Neutrophil (primary cell): ENCODE measurements at regions not wholly inside any gene's neighbourhood (a gene's known extent, or its start where the extent isn't known, plus 50 kb on each side); places are given as distances from the start of the nearest gene placed in this dataset.

Experiments used
- H3K27ac ChIP-seq: fragments of 200-600 bp; sonication (generic); 2 replicates; pipeline ENCODE4 v1.5.1; 2016; ENCODE audit warnings: mild to moderate bottlenecking, moderate library complexity
- H3K27me3 ChIP-seq: fragments of 200-600 bp; sonication (generic); 2 replicates; pipeline ENCODE4 v1.6.0; 2016; ENCODE audit warnings: mild to moderate bottlenecking
- H3K36me3 ChIP-seq: fragments of 200-600 bp; sonication (generic); 2 replicates; pipeline ENCODE4 v1.5.1; 2017
- H3K4me1 ChIP-seq, 2 experiments: fragments of 200-600 bp in 1 of 2; sonication (generic) in 1 of 2; 1 replicate in 1 of 2; 2 replicates in 1 of 2; pipeline versions ENCODE4 v1.5.1 to v1.6.1; 2013 to 2016; ENCODE audit warnings: low read depth in 1 of 2, low read length in 1 of 2, mild to moderate bottlenecking in 1 of 2, moderate library complexity in 1 of 2; ENCODE audit not compliant: control insufficient read depth in 1 of 2, insufficient read depth in 1 of 2
- H3K4me3 ChIP-seq, 2 experiments: fragments of 200-600 bp in 1 of 2; sonication (generic) in 1 of 2; 1 replicate in 1 of 2; 2 replicates in 1 of 2; pipeline ENCODE4 v1.5.1; 2013 to 2016; ENCODE audit warnings: low read depth in 1 of 2, low read length in 1 of 2, mild to moderate bottlenecking in 1 of 2, moderate library complexity in 1 of 2
- H3K9me3 ChIP-seq: fragments of 200-600 bp; sonication (generic); 2 replicates; pipeline ENCODE4 v1.5.1; 2016
- TF ChIP-seq, protein P1 (sequence below): fragments of 200-600 bp; sonication (generic); IDR thresholded peaks from 2 replicates; pipeline ENCODE4 v1.5.1; 2016; ENCODE audit warnings: antibody characterized with exemption

GRCh38 chr21:35974775-35975174, 85.6 kb downstream of the SETD4 start:
- Histone ChIP-seq H3K27me3 (peaks cover 25% of the 10 kb centered on the region), H3K4me3 (no peak overlapping the region), H3K27ac (no peak overlapping the region), H3K4me1 (no peaks in the 10 kb centered on the region), H3K36me3 (no peaks in the 10 kb centered on the region), H3K9me3 (no peaks in the 10 kb centered on the region)
- TF ChIP-seq, protein P1, sequence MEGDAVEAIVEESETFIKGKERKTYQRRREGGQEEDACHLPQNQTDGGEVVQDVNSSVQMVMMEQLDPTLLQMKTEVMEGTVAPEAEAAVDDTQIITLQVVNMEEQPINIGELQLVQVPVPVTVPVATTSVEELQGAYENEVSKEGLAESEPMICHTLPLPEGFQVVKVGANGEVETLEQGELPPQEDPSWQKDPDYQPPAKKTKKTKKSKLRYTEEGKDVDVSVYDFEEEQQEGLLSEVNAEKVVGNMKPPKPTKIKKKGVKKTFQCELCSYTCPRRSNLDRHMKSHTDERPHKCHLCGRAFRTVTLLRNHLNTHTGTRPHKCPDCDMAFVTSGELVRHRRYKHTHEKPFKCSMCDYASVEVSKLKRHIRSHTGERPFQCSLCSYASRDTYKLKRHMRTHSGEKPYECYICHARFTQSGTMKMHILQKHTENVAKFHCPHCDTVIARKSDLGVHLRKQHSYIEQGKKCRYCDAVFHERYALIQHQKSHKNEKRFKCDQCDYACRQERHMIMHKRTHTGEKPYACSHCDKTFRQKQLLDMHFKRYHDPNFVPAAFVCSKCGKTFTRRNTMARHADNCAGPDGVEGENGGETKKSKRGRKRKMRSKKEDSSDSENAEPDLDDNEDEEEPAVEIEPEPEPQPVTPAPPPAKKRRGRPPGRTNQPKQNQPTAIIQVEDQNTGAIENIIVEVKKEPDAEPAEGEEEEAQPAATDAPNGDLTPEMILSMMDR = no peak

DNA sequence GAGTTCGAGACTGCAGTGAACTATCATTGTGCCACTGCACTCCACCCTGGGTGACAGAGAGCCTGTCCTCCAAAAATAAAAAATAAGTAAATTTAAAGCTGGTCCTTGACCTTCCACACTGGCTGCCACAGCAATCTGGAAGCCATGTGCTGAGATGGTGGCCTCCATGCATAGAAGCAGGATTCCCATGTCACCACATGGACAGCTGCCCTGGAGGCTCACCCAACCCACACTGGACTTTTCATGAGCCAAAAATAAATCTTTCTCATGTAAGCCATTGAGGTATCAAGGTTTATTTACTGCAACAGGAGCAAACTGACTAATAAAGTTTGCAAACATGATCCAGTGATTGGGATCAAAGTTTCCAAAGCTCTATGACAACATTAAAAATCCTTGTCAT, 88.5 kb downstream of the SETD4 start:
- H3K36me3 ChIP-seq = no peaks in the 10 kb centered on the region
- no peak overlapping the region for H3K27ac ChIP-seq
- H3K4me1 ChIP-seq = no peaks in the 10 kb centered on the region
- no peak overlapping the region for H3K4me3 ChIP-seq
- TF ChIP-seq, protein P1 = no peak
- H3K9me3 ChIP-seq = no peaks in the 10 kb centered on the region
- peaks cover 22% of the 10 kb centered on the region for H3K27me3 ChIP-seq

DNA sequence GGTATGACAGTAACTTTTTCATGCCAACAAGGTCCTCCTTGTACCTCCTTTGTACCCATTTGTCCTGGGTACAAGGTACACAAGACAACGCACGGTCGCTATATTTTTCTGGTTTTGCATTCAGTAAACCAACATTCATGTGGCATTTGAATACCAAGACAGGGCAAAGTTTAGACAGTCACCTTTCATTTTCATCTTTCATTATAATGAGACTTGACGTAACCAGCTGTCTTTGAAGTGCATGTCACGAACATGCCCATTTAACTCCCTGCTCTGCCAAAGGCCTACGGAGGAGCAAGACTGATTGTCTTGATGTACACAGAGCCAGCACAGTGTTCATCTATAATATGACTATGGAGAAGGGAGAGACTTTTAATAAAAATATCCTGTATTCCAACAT, 91.0 kb downstream of the SETD4 start:
- peaks cover 2% of the 10 kb centered on the region for H3K27me3 ChIP-seq
- TF ChIP-seq, protein P1 = no peak
- no peaks in the 10 kb centered on the region for H3K4me1 ChIP-seq
- no peak overlapping the region for H3K27ac ChIP-seq
- no peaks in the 10 kb centered on the region for H3K36me3 ChIP-seq
- no peaks in the 10 kb centered on the region for H3K9me3 ChIP-seq
- H3K4me3 ChIP-seq = no peak overlapping the region

GRCh38 chr21:35968564-35968963, 91.8 kb downstream of the SETD4 start:
- H3K9me3 ChIP-seq = no peaks in the 10 kb centered on the region
- no peaks in the 10 kb centered on the region for H3K36me3 ChIP-seq
- H3K27ac ChIP-seq = no peak overlapping the region
- H3K4me3 ChIP-seq = no peak overlapping the region
- no peaks in the 10 kb centered on the region for H3K4me1 ChIP-seq
- H3K27me3 ChIP-seq = peaks cover 5% of the 10 kb centered on the region
- TF ChIP-seq, protein P1 = no peak

GRCh38 chr21:35965699-35966098, 94.6 kb downstream of the SETD4 start:
- H3K27me3 ChIP-seq = peaks cover 5% of the 10 kb centered on the region
- H3K4me3 ChIP-seq = no peak overlapping the region
- no peaks in the 10 kb centered on the region for H3K36me3 ChIP-seq
- no peaks in the 10 kb centered on the region for H3K4me1 ChIP-seq
- TF ChIP-seq, protein P1 = no peak
- no peak overlapping the region for H3K27ac ChIP-seq
- no peaks in the 10 kb centered on the region for H3K9me3 ChIP-seq

GRCh38 chr21:35963920-35964451, 96.3 kb downstream of the SETD4 start:
- no peaks in the 10 kb centered on the region for H3K36me3 ChIP-seq
- TF ChIP-seq, protein P1 = no peak
- H3K4me1 ChIP-seq = no peaks in the 10 kb centered on the region
- no peaks in the 10 kb centered on the region for H3K9me3 ChIP-seq
- H3K27me3 ChIP-seq = peaks cover 5% of the 10 kb centered on the region
- H3K4me3 ChIP-seq = no peak overlapping the region
- no peak overlapping the region for H3K27ac ChIP-seq
